Natural killer cell treated with Interleukin-12 subunit alpha and Interleukin-12 subunit beta and Interleukin-15 and Interleukin-18, amount 100 ng/mL, for 72 hours (primary cell): ENCODE measurements at regions not wholly inside any gene's neighbourhood (a gene's known extent, or its start where the extent isn't known, plus 50 kb on each side); places are given as distances from the start of the nearest gene placed in this dataset.

Experiments
- ATAC-seq, 2 donors: fragments of 150-1000 bp; cut with Tn5 transposase in 1 of 2; sonication (Bioruptor Pico), chemical (Tn5 transposase) in 1 of 2; 2 replicates each; pipeline ENCODE4 v1.10.0; 2021
- DNase-seq: peaks from one replicate; pipeline ENCODE4 v3.0.0; 2022; ENCODE audit warnings: low spot score
- H3K27ac Mint-ChIP-seq, 2 donors: 1 replicate in 1 of 2; 2 replicates in 1 of 2; pipeline ENCODE4 v1.8.0; 2022; ENCODE audit warnings: mixed read lengths in 2 of 2, mild to moderate bottlenecking in 1 of 2, moderate library complexity in 1 of 2
- H3K27me3 Mint-ChIP-seq, 2 donors: 1 replicate in 1 of 2; 2 replicates in 1 of 2; pipeline ENCODE4 v1.8.0; 2022; ENCODE audit warnings: mixed read lengths in 2 of 2
- H3K36me3 Mint-ChIP-seq: one replicate; pipeline ENCODE4 v1.8.0; 2022; ENCODE audit warnings: mixed read lengths
- H3K4me1 Mint-ChIP-seq, 2 donors: 1 replicate in 1 of 2; 2 replicates in 1 of 2; pipeline ENCODE4 v1.8.0; 2022; ENCODE audit warnings: low read depth in 2 of 2, mixed read lengths in 2 of 2, mild to moderate bottlenecking in 1 of 2
- H3K4me3 Mint-ChIP-seq: one replicate; pipeline ENCODE4 v1.8.0; 2022; ENCODE audit warnings: mixed read lengths
- H3K9me3 Mint-ChIP-seq: 2 replicates; pipeline ENCODE4 v1.8.0; 2022; ENCODE audit warnings: mixed read lengths

- Mint-ChIP-seq H3K4me3 (no peak overlapping the region), H3K36me3 (no peaks in the 10 kb centered on the region)
Observed at GRCh38 chr11:33515347-33515746, 185.3 kb downstream of the C11orf91 start.

GRCh38 chr11:33514079-33514925, 186.3 kb downstream of the C11orf91 start:
- DNase-seq (no peak), ATAC-seq (no peak)
- Mint-ChIP-seq H3K36me3 (no peaks in the 10 kb centered on the region), H3K27ac (no peak overlapping the region), H3K4me1 (no peaks in the 10 kb centered on the region), H3K4me3 (no peak overlapping the region), H3K27me3 (peaks cover 19 to 34% of the 10 kb centered on the region in 2 donors), H3K9me3 (no peaks in the 10 kb centered on the region)

More at GRCh38 chr11:33515347-33515746, 185.3 kb downstream of the C11orf91 start:
- Mint-ChIP-seq H3K9me3 (no peaks in the 10 kb centered on the region), H3K27ac (no peak overlapping the region), H3K27me3 (peaks cover 16 to 44% of the 10 kb centered on the region in 2 donors), H3K4me1 (no peaks in the 10 kb centered on the region)
- no peak for DNase-seq
- no peak for ATAC-seq

GRCh38 chr11:33509632-33510031, 191.0 kb downstream of the C11orf91 start:
- DNase-seq (no peak), ATAC-seq (no peak)
- Mint-ChIP-seq H3K27ac (no peak overlapping the region), H3K27me3 (peaks cover 17 to 19% of the 10 kb centered on the region in 2 donors), H3K4me1 (no peaks in the 10 kb centered on the region), H3K9me3 (no peaks in the 10 kb centered on the region), H3K36me3 (no peaks in the 10 kb centered on the region), H3K4me3 (no peak overlapping the region)

GRCh38 chr11:33507967-33508366, 192.7 kb downstream of the C11orf91 start:
- no peak for ATAC-seq
- H3K4me3 Mint-ChIP-seq = no peak overlapping the region
- no peaks in the 10 kb centered on the region for H3K36me3 Mint-ChIP-seq
- no peak for DNase-seq
- H3K9me3 Mint-ChIP-seq = no peaks in the 10 kb centered on the region
- H3K27me3 Mint-ChIP-seq = peaks cover 8 to 11% of the 10 kb centered on the region in 2 donors
- H3K27ac Mint-ChIP-seq = no peak overlapping the region
- H3K4me1 Mint-ChIP-seq = no peaks in the 10 kb centered on the region

GRCh38 chr11:33507356-33507755, 193.3 kb downstream of the C11orf91 start:
- DNase-seq = no peak
- Mint-ChIP-seq H3K27me3 (peaks cover 8 to 11% of the 10 kb centered on the region in 2 donors), H3K36me3 (no peaks in the 10 kb centered on the region), H3K9me3 (no peaks in the 10 kb centered on the region), H3K27ac (no peak overlapping the region), H3K4me3 (no peak overlapping the region), H3K4me1 (no peaks in the 10 kb centered on the region)
- ATAC-seq = no peak

GRCh38 chr11:33505093-33505492, 195.5 kb downstream of the C11orf91 start:
- Mint-ChIP-seq H3K36me3 (peaks cover 5% of the 10 kb centered on the region), H3K27me3 (peaks cover 13 to 23% of the 10 kb centered on the region in 2 donors), H3K4me3 (no peak overlapping the region), H3K27ac (no peak overlapping the region), H3K4me1 (no peaks in the 10 kb centered on the region), H3K9me3 (no peaks in the 10 kb centered on the region)
- no peak for DNase-seq
- no peak for ATAC-seq

- no peak for DNase-seq
- no peaks in the 10 kb centered on the region for H3K4me1 Mint-ChIP-seq
- H3K27ac Mint-ChIP-seq = no peak overlapping the region
- no peaks in the 10 kb centered on the region for H3K9me3 Mint-ChIP-seq
- H3K4me3 Mint-ChIP-seq = no peak overlapping the region
- no peak for ATAC-seq
- peaks cover 5% of the 10 kb centered on the region for H3K36me3 Mint-ChIP-seq
- H3K27me3 Mint-ChIP-seq = peaks cover 8 to 53% of the 10 kb centered on the region in 2 donors
Observed at GRCh38 chr11:33500861-33501479, 199.7 kb downstream of the C11orf91 start.

GRCh38 chr11:33500332-33500731, 200.3 kb downstream of the C11orf91 start:
- H3K27me3 Mint-ChIP-seq = peaks cover 6 to 49% of the 10 kb centered on the region in 2 donors
- no peaks in the 10 kb centered on the region for H3K4me1 Mint-ChIP-seq
- no peaks in the 10 kb centered on the region for H3K9me3 Mint-ChIP-seq
- peaks cover 5% of the 10 kb centered on the region for H3K36me3 Mint-ChIP-seq
- H3K27ac Mint-ChIP-seq = no peak overlapping the region
- ATAC-seq (no peak), DNase-seq (no peak)
- no peak overlapping the region for H3K4me3 Mint-ChIP-seq

GRCh38 chr11:33492596-33492995, 208.0 kb downstream of the C11orf91 start:
- H3K4me1 Mint-ChIP-seq = no peaks in the 10 kb centered on the region
- H3K27me3 Mint-ChIP-seq = peaks cover 8 to 36% of the 10 kb centered on the region in 2 donors
- no peak overlapping the region for H3K27ac Mint-ChIP-seq
- no peak for ATAC-seq
- H3K36me3 Mint-ChIP-seq = no peaks in the 10 kb centered on the region
- H3K4me3 Mint-ChIP-seq = no peak overlapping the region
- no peak for DNase-seq
- H3K9me3 Mint-ChIP-seq = no peaks in the 10 kb centered on the region

GRCh38 chr11:33490842-33491370, 209.7 kb downstream of the C11orf91 start:
- Mint-ChIP-seq H3K4me3 (no peak overlapping the region), H3K27ac (no peak overlapping the region), H3K27me3 (peaks cover 10 to 36% of the 10 kb centered on the region in 2 donors), H3K4me1 (no peaks in the 10 kb centered on the region), H3K36me3 (no peaks in the 10 kb centered on the region), H3K9me3 (no peaks in the 10 kb centered on the region)
- no peak for ATAC-seq
- no peak for DNase-seq

- DNase-seq = no peak
Observed at GRCh38 chr11:33488971-33489370, 211.7 kb downstream of the C11orf91 start.

GRCh38 chr11:33480626-33481025, 220.0 kb downstream of the C11orf91 start:
- no peaks in the 10 kb centered on the region for H3K4me1 Mint-ChIP-seq
- ATAC-seq = no peak
- no peak overlapping the region for H3K27ac Mint-ChIP-seq
- H3K27me3 Mint-ChIP-seq = peaks cover 15 to 25% of the 10 kb centered on the region in 2 donors
- H3K36me3 Mint-ChIP-seq = no peaks in the 10 kb centered on the region
- H3K4me3 Mint-ChIP-seq = no peak overlapping the region
- no peaks in the 10 kb centered on the region for H3K9me3 Mint-ChIP-seq
- no peak for DNase-seq

More at GRCh38 chr11:33488971-33489370, 211.7 kb downstream of the C11orf91 start:
- Mint-ChIP-seq H3K9me3 (no peaks in the 10 kb centered on the region), H3K4me1 (no peaks in the 10 kb centered on the region), H3K27ac (no peak overlapping the region), H3K36me3 (no peaks in the 10 kb centered on the region), H3K27me3 (peaks cover 15 to 48% of the 10 kb centered on the region in 2 donors), H3K4me3 (no peak overlapping the region)
- ATAC-seq = no peak

GRCh38 chr11:33479231-33479630, 221.4 kb downstream of the C11orf91 start:
- ATAC-seq = no peak
- Mint-ChIP-seq H3K36me3 (no peaks in the 10 kb centered on the region), H3K27me3 (peaks cover 12 to 18% of the 10 kb centered on the region in 2 donors), H3K4me3 (no peak overlapping the region), H3K4me1 (no peaks in the 10 kb centered on the region), H3K9me3 (no peaks in the 10 kb centered on the region), H3K27ac (no peak overlapping the region)
- no peak for DNase-seq

- Mint-ChIP-seq H3K4me1 (no peaks in the 10 kb centered on the region), H3K9me3 (no peaks in the 10 kb centered on the region), H3K27me3 (peaks cover 16 to 20% of the 10 kb centered on the region in 2 donors), H3K4me3 (no peak overlapping the region), H3K27ac (no peak overlapping the region), H3K36me3 (no peaks in the 10 kb centered on the region)
- DNase-seq (no peak), ATAC-seq (no peak)
Observed at GRCh38 chr11:33478111-33478573, 221.0 kb downstream of the HIPK3 start.
